WERI-Rb-1 (cell line): ENCODE measurements at regions not wholly inside any gene's neighbourhood (a gene's known extent, or its start where the extent isn't known, plus 50 kb on each side); places are given as distances from the start of the nearest gene placed in this dataset.

Source experiments
- DNase-seq: peaks from one replicate; pipeline ENCODE4 v3.0.0-alpha.2; 2020
- H3K27ac ChIP-seq: fragments of 250-450 bp; sonication (Bioruptor Pico); 2 replicates; pipeline ENCODE4 v1.5.1; 2020; ENCODE audit warnings: mild to moderate bottlenecking, moderate library complexity
- H3K27me3 ChIP-seq: fragments of 250-450 bp; sonication (Bioruptor Pico); 2 replicates; pipeline ENCODE4 v1.5.1; 2021; ENCODE audit warnings: mild to moderate bottlenecking, low read depth, moderate library complexity; ENCODE audit not compliant: insufficient read depth, severe bottlenecking
- H3K36me3 ChIP-seq: fragments of 250-450 bp; sonication (Bioruptor Pico); 2 replicates; pipeline ENCODE4 v1.5.1; 2020; ENCODE audit warnings: mild to moderate bottlenecking, moderate library complexity
- H3K4me3 ChIP-seq: 2 replicates; pipeline ENCODE4 v1.5.1; 2011; ENCODE audit warnings: low read depth, mild to moderate bottlenecking, control low read depth, low read length
- H3K9me3 ChIP-seq: fragments of 250-450 bp; sonication (Bioruptor Pico); 2 replicates; pipeline ENCODE4 v1.5.1; 2021; ENCODE audit warnings: mild to moderate bottlenecking, moderate library complexity; ENCODE audit not compliant: severe bottlenecking
- TF ChIP-seq, protein P1 (sequence below): IDR thresholded peaks from 2 replicates; pipeline ENCODE4 v1.5.1; 2011; ENCODE audit warnings: low read depth, mild to moderate bottlenecking, control low read depth, inconsistent platforms, low read length

DNA sequence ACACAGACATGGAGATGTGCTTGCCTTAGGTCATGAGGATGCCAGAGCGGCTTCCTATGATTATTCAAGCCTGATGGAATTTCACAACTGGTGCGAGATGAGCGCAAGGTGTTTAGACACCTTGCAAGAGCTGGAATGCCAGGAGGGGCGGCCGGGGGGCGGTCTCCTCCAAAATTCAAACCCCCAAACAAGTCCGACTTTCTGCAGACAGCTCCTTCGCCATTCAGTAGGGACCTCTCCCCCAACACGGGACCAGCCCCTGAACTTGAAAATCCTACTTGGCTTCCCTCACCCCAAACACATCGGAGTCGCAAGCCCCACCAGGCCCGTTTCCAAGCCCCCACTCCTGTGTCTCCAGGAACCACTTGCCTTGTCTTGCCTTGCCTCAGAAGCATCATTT is 64.8 kb upstream of the ID2 start:
- TF ChIP-seq, protein P1, sequence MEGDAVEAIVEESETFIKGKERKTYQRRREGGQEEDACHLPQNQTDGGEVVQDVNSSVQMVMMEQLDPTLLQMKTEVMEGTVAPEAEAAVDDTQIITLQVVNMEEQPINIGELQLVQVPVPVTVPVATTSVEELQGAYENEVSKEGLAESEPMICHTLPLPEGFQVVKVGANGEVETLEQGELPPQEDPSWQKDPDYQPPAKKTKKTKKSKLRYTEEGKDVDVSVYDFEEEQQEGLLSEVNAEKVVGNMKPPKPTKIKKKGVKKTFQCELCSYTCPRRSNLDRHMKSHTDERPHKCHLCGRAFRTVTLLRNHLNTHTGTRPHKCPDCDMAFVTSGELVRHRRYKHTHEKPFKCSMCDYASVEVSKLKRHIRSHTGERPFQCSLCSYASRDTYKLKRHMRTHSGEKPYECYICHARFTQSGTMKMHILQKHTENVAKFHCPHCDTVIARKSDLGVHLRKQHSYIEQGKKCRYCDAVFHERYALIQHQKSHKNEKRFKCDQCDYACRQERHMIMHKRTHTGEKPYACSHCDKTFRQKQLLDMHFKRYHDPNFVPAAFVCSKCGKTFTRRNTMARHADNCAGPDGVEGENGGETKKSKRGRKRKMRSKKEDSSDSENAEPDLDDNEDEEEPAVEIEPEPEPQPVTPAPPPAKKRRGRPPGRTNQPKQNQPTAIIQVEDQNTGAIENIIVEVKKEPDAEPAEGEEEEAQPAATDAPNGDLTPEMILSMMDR, result no peak
- no peak overlapping the region for H3K27ac ChIP-seq

DNA sequence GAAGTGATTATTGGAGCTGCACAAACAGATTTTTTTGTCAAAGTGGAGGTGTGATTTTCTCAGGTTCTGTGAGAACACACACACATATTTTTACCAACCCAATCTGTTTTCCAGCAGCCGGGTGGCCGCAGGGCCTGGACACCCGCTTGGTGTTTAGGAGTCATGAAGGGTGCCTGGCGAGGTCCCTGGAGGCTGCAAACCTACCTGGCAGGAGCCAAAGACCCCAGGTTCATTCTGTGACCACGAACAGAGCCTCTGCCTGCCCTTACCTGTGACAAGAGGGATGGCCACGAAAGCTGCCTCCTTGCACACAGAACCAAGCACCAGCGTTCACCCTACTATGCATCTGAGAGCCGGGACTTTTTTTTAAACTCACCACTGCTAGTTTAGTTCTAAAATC is 64.3 kb upstream of the ID2 start:
- Histone ChIP-seq H3K9me3 (no peaks in the 10 kb centered on the region), H3K27ac (no peak overlapping the region), H3K4me3 (no peak overlapping the region), H3K36me3 (no peaks in the 10 kb centered on the region), H3K27me3 (no peaks in the 10 kb centered on the region)
- TF ChIP-seq, protein P1, result no peak
- DNase-seq, result no peak

More for the DNA sequence above, 64.8 kb upstream of the ID2 start:
- H3K9me3 ChIP-seq, result no peaks in the 10 kb centered on the region
- no peak overlapping the region for H3K4me3 ChIP-seq
- H3K27me3 ChIP-seq, result no peaks in the 10 kb centered on the region
- DNase-seq, result no peak
- no peaks in the 10 kb centered on the region for H3K36me3 ChIP-seq

DNA sequence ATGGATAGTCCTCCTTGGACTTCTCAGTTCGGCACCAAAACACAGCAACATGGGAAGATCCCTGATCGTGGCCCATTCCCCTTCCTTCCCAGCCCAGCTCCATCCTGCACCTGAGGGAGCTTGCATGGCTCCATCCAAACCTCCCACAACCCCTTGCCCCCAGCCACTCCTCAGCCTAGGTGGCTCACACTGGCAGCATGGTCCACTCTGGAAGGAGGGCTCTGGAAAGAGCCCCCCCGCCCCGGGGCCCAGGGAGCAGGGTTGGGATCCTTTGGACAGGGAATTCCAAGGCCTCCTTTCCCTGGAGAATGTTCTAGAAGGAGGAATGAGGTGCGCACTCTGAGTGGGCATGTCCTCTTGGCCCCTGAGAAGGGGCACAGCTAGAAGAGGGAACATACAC is 62.8 kb upstream of the ID2 start:
- Histone ChIP-seq H3K9me3 (no peaks in the 10 kb centered on the region), H3K36me3 (no peaks in the 10 kb centered on the region), H3K27ac (no peak overlapping the region), H3K4me3 (no peak overlapping the region), H3K27me3 (no peaks in the 10 kb centered on the region)
- TF ChIP-seq, protein P1, result no peak
- DNase-seq, result no peak

DNA sequence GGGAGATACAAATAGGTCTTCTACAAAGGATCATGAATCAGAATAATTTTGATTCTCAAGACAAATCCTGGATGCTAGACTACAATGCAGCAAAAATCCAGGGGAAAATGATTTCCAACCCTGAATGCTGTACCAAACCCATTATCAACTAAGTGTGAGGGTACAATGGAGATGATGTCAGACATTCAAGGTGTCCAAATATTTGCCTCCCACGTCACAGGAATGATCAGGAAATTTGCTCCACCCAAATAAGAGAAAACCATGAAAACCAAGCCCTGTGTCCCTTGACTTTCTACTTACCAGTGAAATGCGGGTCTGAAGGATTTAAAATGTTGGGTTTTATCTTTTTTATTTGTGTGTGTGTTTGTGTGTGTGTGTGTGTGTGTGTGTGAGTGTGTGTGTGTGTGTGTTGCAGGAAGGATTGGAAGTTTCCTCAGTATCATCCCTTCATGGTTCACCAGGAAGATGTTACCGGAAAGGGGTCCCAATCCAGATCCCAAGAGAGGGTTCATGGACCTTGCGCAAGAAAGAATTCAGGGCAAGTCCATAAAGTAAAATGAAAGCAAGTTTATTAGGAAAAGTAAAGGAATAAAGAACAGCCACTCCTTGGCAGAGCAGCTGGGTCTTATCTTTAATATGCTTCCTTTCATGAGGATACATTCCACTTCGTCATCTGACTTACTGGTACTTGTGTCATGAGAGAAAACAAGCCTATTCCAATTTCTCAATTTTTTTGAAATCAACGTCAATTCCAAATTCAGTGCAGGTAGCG is 61.1 kb upstream of the ID2 start:
- no peak overlapping the region for H3K4me3 ChIP-seq
- no peak for DNase-seq
- TF ChIP-seq, protein P1, result no peak
- no peak overlapping the region for H3K27ac ChIP-seq
- no peaks in the 10 kb centered on the region for H3K9me3 ChIP-seq
- H3K27me3 ChIP-seq, result no peaks in the 10 kb centered on the region
- H3K36me3 ChIP-seq, result no peaks in the 10 kb centered on the region

DNA sequence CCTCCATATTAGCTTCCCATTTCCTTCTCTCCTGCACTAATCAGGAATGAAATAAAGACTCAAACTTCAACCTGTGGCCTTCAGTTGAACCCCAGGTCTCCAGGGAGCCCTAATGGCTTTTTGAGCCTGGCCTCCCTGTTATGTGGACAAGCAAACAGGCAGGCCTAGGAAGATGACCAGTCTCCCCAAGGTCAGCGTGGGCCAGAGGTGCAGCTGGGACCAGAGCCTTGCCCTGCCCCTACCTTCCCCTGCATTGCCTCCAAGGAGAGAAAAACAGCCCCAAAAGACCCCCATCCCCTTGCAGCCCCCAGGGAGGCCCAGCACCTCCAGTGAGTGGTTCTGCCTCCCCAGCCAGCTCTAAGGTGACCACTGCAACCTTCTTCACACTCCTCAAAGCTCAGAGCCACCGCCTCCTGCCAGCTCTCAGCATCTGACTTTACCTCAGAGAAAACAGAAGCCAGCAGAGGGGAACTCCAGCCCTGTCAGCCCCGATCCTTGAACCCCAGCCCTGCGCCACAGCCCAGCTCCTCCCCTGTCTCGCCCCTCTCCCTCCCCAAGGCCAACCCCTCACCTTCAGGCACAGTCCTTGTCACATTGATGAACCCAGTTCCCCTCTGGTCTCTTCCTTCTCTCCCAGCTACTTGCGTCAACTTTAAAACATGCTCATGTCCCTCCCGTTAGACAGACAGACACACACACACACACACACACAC is 59.5 kb upstream of the ID2 start:
- Histone ChIP-seq H3K4me3 (no peak overlapping the region), H3K36me3 (no peaks in the 10 kb centered on the region), H3K27ac (no peak overlapping the region), H3K9me3 (no peaks in the 10 kb centered on the region), H3K27me3 (no peaks in the 10 kb centered on the region)
- no peak for DNase-seq
- TF ChIP-seq, protein P1, result no peak
